ENCODE measurements at regions not wholly inside any gene's neighbourhood (a gene's known extent, or its start where the extent isn't known, plus 50 kb on each side); places are given as distances from the start of the nearest gene placed in this dataset.

DNA sequence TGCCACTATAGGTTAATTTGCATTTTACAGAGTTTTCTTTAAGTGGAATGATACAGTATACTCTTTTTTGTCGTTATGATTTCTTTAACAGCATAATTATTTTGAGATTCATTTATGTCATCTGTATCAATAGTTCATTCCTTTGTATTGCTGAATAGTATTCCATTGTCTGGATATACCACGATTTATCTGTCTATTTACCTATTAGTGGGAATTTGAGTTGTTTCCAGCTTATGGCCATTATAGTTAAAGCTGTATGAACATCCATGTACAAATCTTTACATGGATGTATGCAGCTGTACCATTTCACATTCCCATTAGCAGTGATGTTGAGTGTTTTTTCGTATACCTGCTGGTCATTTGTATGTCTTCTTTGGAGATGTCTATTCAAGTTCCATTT lies 163.9 kb downstream of the ETNK1 start:
- DNase-seq (ENCODE audit: low spot score), result no peak
- Histone ChIP-seq H3K27ac (no peak overlapping the region), H3K9me3 (no peaks in the 10 kb centered on the region), H3K4me3 (no peak overlapping the region), H3K27me3 (no peaks in the 10 kb centered on the region), H3K4me1 (no peaks in the 10 kb centered on the region), H3K36me3 (no peaks in the 10 kb centered on the region)
- TF ChIP-seq, protein P1, sequence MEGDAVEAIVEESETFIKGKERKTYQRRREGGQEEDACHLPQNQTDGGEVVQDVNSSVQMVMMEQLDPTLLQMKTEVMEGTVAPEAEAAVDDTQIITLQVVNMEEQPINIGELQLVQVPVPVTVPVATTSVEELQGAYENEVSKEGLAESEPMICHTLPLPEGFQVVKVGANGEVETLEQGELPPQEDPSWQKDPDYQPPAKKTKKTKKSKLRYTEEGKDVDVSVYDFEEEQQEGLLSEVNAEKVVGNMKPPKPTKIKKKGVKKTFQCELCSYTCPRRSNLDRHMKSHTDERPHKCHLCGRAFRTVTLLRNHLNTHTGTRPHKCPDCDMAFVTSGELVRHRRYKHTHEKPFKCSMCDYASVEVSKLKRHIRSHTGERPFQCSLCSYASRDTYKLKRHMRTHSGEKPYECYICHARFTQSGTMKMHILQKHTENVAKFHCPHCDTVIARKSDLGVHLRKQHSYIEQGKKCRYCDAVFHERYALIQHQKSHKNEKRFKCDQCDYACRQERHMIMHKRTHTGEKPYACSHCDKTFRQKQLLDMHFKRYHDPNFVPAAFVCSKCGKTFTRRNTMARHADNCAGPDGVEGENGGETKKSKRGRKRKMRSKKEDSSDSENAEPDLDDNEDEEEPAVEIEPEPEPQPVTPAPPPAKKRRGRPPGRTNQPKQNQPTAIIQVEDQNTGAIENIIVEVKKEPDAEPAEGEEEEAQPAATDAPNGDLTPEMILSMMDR (IDR thresholded peaks at IDR 0.05), result no peak

DNA sequence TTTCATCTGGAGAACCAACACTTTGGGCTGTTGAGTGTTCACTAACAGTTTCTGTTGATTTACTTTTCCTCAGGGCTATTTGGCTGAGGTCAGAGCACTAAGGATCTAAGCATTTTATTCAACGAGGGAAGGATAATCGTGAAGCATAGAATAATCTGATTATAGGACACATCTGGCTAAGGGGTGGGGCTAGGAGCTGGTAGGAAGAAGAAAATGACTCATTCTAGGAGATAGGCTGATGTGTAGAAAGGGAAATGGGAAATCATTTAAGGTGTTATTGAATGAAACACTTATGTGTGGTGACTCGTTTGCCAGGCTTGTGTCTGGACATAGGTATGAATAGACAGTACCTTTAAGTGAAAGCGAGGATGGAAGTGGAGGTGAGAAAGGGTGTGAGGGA lies 167.2 kb downstream of the ETNK1 start:
- no peaks in the 10 kb centered on the region for H3K9me3 ChIP-seq
- no peak for DNase-seq (ENCODE audit: low spot score)
- no peak overlapping the region for H3K4me3 ChIP-seq
- H3K27me3 ChIP-seq, result no peaks in the 10 kb centered on the region
- H3K27ac ChIP-seq, result no peak overlapping the region
- H3K36me3 ChIP-seq, result no peaks in the 10 kb centered on the region
- H3K4me1 ChIP-seq, result no peaks in the 10 kb centered on the region
- TF ChIP-seq, protein P1 (IDR thresholded peaks at IDR 0.05), result no peak

DNA sequence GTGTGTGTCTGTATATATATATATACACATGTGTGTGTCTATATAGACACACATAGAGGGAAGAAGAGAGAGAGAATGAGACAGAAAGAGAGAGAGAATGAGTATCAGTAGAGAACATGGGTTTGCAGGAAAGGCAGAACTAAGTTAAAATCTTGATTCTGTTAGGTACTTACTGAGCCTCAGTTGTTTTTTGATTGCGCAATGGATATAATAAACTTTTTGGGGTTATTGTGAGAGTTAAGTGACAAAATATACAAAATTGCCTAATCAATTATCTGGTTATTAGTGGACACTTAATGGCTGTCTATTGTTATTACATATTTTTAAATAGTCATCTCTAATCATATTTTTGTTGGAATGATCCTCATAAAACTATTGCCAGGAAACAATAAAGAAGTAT lies 169.0 kb downstream of the ETNK1 start:
- TF ChIP-seq, protein P1 (IDR thresholded peaks at IDR 0.05), result no peak
- Histone ChIP-seq H3K36me3 (no peaks in the 10 kb centered on the region), H3K27me3 (no peaks in the 10 kb centered on the region), H3K4me3 (no peak overlapping the region), H3K4me1 (no peaks in the 10 kb centered on the region), H3K9me3 (no peaks in the 10 kb centered on the region), H3K27ac (no peak overlapping the region)
- no peak for DNase-seq (ENCODE audit: low spot score)

DNA sequence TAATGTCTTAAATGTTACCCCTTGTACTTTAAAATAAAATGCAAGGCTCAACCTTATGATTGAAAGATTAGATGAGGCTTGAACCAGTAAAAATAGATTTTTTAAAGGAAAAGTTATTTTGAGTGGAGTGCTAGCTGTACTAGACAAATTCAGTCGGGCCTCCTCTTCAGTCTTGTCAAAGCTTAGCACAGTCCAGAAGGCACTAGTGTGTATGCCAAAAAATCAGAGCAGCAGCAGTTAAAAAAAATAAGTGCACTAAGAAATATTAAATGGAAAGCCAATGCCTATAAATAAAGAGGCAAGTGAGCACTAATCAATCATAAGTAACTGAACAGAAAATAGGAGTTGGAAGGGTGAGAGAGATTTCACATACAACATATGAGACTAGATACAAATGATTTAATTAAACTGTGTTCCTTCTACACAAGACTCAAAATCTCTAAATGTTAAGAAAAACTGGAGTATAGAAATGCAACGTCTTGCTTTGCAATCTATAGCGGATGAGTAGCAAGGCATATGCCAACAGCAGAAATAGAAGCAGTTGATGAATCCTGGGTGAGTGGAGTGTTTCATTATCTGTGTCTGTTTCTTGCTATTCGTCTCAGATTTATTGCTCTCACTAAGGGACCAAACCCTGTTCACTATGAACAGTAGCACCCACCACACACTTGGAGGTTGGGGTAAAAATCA lies 172.1 kb downstream of the ETNK1 start:
- DNase-seq (ENCODE audit: low spot score), result no peak
- H3K9me3 ChIP-seq, result no peaks in the 10 kb centered on the region
- H3K27ac ChIP-seq, result no peak overlapping the region
- no peaks in the 10 kb centered on the region for H3K36me3 ChIP-seq
- no peak overlapping the region for H3K4me3 ChIP-seq
- H3K27me3 ChIP-seq, result no peaks in the 10 kb centered on the region
- TF ChIP-seq, protein P1 (IDR thresholded peaks at IDR 0.05), result no peak
- H3K4me1 ChIP-seq, result no peaks in the 10 kb centered on the region

DNA sequence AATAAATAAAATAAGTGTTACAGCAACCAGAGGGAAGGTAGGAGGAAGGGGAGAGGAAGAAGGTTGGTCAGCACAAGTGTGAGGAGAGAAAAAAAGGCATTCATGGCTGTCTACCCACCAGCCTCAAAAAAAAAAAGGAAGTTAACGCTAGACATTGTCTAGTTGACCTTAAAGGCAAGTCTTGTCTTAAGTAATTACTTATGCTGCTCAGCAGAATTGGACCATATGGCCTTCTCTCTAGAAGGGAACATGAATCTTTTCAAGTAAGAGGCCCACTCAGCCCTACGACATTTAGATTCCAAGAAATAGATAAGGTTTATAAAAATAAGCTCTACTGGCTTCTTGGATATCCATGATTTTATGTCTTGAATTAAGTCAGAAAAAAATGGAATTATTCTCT lies 172.7 kb downstream of the ETNK1 start:
- Histone ChIP-seq H3K9me3 (no peaks in the 10 kb centered on the region), H3K4me1 (no peaks in the 10 kb centered on the region), H3K36me3 (no peaks in the 10 kb centered on the region), H3K4me3 (no peak overlapping the region), H3K27me3 (no peaks in the 10 kb centered on the region), H3K27ac (no peak overlapping the region)
- DNase-seq (ENCODE audit: low spot score), result no peak
- TF ChIP-seq, protein P1 (IDR thresholded peaks at IDR 0.05), result no peak

DNA sequence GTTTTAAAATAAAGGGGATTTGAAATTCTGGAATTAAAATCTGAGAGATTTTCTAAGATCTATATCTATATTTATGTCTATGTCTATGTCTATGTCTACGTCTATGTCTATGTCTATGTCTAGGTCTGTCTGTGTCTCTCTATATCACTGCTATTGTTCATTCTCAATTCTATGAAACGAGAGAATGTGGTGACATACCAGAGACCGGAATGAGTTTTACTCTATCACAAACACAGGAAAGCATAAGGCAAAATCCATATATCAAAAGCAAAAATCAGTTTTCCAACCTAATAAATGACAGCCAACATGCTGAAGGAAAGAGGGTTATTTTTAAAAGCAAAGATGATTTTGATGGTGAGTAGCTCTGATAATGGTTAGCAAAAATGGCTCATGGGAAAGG lies 173.1 kb downstream of the ETNK1 start:
- H3K27ac ChIP-seq, result no peak overlapping the region
- H3K9me3 ChIP-seq, result no peaks in the 10 kb centered on the region
- H3K27me3 ChIP-seq, result no peaks in the 10 kb centered on the region
- TF ChIP-seq, protein P1 (IDR thresholded peaks at IDR 0.05), result no peak
- no peak for DNase-seq (ENCODE audit: low spot score)
- H3K36me3 ChIP-seq, result no peaks in the 10 kb centered on the region
- H3K4me3 ChIP-seq, result no peak overlapping the region
- H3K4me1 ChIP-seq, result no peaks in the 10 kb centered on the region

All from right atrium auricular region (tissue), 2 donors.